H1 (cell line): ENCODE measurements at regions not wholly inside any gene's neighbourhood (a gene's known extent, or its start where the extent isn't known, plus 50 kb on each side); places are given as distances from the start of the nearest gene placed in this dataset.

Source experiments
- CTCF ChIA-PET: fragments of 300-600 bp; sonication (Branson Sonifier 250); formaldehyde crosslinking; loops from one replicate; lab custom pipeline; 2021; ENCODE audit not compliant: partially characterized antibody; lab: Charles Lee
- POLR2A ChIA-PET: fragments of 300-600 bp; sonication (Branson Sonifier 250); formaldehyde crosslinking; loops from one replicate; lab custom pipeline; 2021; ENCODE audit warnings: inconsistent platforms; ENCODE audit not compliant: partially characterized antibody; lab: Charles Lee
- DNase-seq, 2 experiments: peaks; one replicate each; pipeline versions ENCODE4 v3.0.0 to v3.0.0-alpha.2; 2010 to 2022; ENCODE audit warnings: low spot score in 2 of 2, low read depth in 1 of 2, mixed read lengths in 1 of 2
- FAIRE-seq: peaks from 2 replicates; lab custom pipeline; 2011; peaks lifted over from hg19 to GRCh38; lab: Jason Lieb, UNC
- H2AFZ ChIP-seq: 2 replicates; pipeline ENCODE4 v1.8.1; 2012; ENCODE audit warnings: low read length, inconsistent platforms
- H2AK5ac ChIP-seq: 2 replicates; pipeline ENCODE4 v1.6.1; 2013; ENCODE audit warnings: low read depth, low read length
- H2BK120ac ChIP-seq: replicated peaks from 2 replicates; pipeline ENCODE3; 2013; ENCODE audit warnings: low read depth, low read length, inconsistent platforms
- H2BK12ac ChIP-seq: 2 replicates; pipeline ENCODE4 v1.6.1; 2013; ENCODE audit warnings: low read depth, low read length
- H2BK15ac ChIP-seq: 2 replicates; pipeline ENCODE4 v1.6.1; 2013; ENCODE audit warnings: low read length
- H2BK20ac ChIP-seq: 2 replicates; pipeline ENCODE4 v1.6.1; 2013; ENCODE audit warnings: low read length
- H2BK5ac ChIP-seq: 2 replicates; pipeline ENCODE4 v1.6.1; 2013; ENCODE audit warnings: low read depth, low read length
- H3K14ac ChIP-seq: 2 replicates; pipeline ENCODE4 v1.6.1; 2013; ENCODE audit warnings: inconsistent platforms; ENCODE audit not compliant: insufficient read length
- H3K18ac ChIP-seq: 2 replicates; pipeline ENCODE4 v1.6.1; 2013; ENCODE audit warnings: low read length; ENCODE audit errors: extremely low read depth
- H3K23ac ChIP-seq: 2 replicates; pipeline ENCODE4 v1.6.1; 2013; ENCODE audit warnings: inconsistent platforms; ENCODE audit not compliant: insufficient read length
- H3K23me2 ChIP-seq: 2 replicates; pipeline ENCODE4 v1.6.1; 2013; ENCODE audit warnings: low read depth, low read length
- H3K27ac ChIP-seq: 2 replicates; pipeline ENCODE4 v1.6.1; 2011; ENCODE audit warnings: low read depth, low read length, inconsistent platforms
- H3K27me3 ChIP-seq, 4 experiments: replicated peaks in 1 of 4; 1 replicate in 1 of 4; 2 replicates in 3 of 4; pipeline versions ENCODE4 v1.6.1 to v1.8.1; 2011 to 2013; ENCODE audit warnings: low read length in 3 of 4, mild to moderate bottlenecking in 3 of 4, inconsistent platforms in 2 of 4, mixed read lengths in 2 of 4, moderate library complexity in 1 of 4; ENCODE audit not compliant: control insufficient read depth in 3 of 4, insufficient read depth in 3 of 4; ENCODE audit errors: extremely low read depth in 1 of 4
- H3K36me3 ChIP-seq, 4 experiments: 2 replicates each; pipeline versions ENCODE4 v1.6.1 to v1.8.1; 2011 to 2013; ENCODE audit warnings: mild to moderate bottlenecking in 4 of 4, low read length in 3 of 4, moderate library complexity in 2 of 4, control low read depth in 1 of 4, inconsistent platforms in 1 of 4; ENCODE audit not compliant: insufficient read depth in 4 of 4, control insufficient read depth in 2 of 4
- H3K4ac ChIP-seq: replicated peaks from 2 replicates; pipeline ENCODE3; 2013; ENCODE audit warnings: low read length, low read depth, mixed read lengths, inconsistent platforms; ENCODE audit not compliant: insufficient read length
- H3K4me1 ChIP-seq, 4 experiments: replicated peaks in 1 of 4; 1 replicate in 1 of 4; 2 replicates in 3 of 4; pipeline versions ENCODE4 v1.6.1 to v1.8.1; 2011 to 2013; ENCODE audit warnings: low read length in 3 of 4, inconsistent platforms in 2 of 4, mixed read lengths in 1 of 4; ENCODE audit not compliant: insufficient read depth in 4 of 4, control insufficient read depth in 3 of 4
- H3K4me2 ChIP-seq, 2 experiments: 2 replicates each; pipeline versions ENCODE4 v1.6.1 to v1.8.1; 2011 to 2013; ENCODE audit warnings: low read depth in 2 of 2, low read length in 2 of 2, control low read depth in 1 of 2, inconsistent platforms in 1 of 2, mild to moderate bottlenecking in 1 of 2; ENCODE audit not compliant: insufficient read depth in 1 of 2
- H3K4me3 ChIP-seq, 4 experiments: fragments of 200-600, 300-600 bp in 1 of 4; sonication (generic), shearing (Covaris generic), sonication (Bioruptor Twin) in 1 of 4; 2 replicates each; pipeline versions ENCODE4 v1.5.1 to v1.8.1; 2011 to 2016; ENCODE audit warnings: low read length in 4 of 4, low read depth in 3 of 4, control low read depth in 2 of 4, inconsistent platforms in 2 of 4, mild to moderate bottlenecking in 2 of 4, mixed read lengths in 1 of 4, moderate library complexity in 1 of 4; ENCODE audit not compliant: insufficient read depth in 2 of 4; ENCODE audit errors: extremely low read depth in 1 of 4
- H3K56ac ChIP-seq: replicated peaks from 2 replicates; pipeline ENCODE3; 2013; ENCODE audit warnings: low read depth, mild to moderate bottlenecking, mixed read lengths, low read length, inconsistent platforms; ENCODE audit not compliant: insufficient read length
- H3K79me1 ChIP-seq: 2 replicates; pipeline ENCODE4 v1.6.1; 2013; ENCODE audit warnings: low read depth, low read length, control low read depth
- H3K79me2 ChIP-seq, 2 experiments: 2 replicates each; pipeline versions ENCODE4 v1.6.1 to v1.8.1; 2012 to 2013; ENCODE audit warnings: low read length in 2 of 2, mild to moderate bottlenecking in 2 of 2, inconsistent platforms in 1 of 2; ENCODE audit not compliant: insufficient read depth in 2 of 2, control insufficient read depth in 1 of 2
- H3K9ac ChIP-seq, 4 experiments: replicated peaks in 1 of 4; 1 replicate in 1 of 4; 2 replicates in 3 of 4; pipeline versions ENCODE4 v1.6.1 to v1.8.1; 2011 to 2013; ENCODE audit warnings: low read depth in 3 of 4, low read length in 3 of 4, control low read depth in 2 of 4, mild to moderate bottlenecking in 2 of 4, moderate library complexity in 2 of 4, inconsistent platforms in 1 of 4; ENCODE audit errors: extremely low read depth in 1 of 4
- H3K9me3 ChIP-seq, 2 experiments: 2 replicates each; pipeline versions ENCODE4 v1.6.1 to v1.8.1; 2012 to 2013; ENCODE audit warnings: mild to moderate bottlenecking in 2 of 2, moderate library complexity in 2 of 2, control low read depth in 1 of 2, inconsistent platforms in 1 of 2, low read depth in 1 of 2, low read length in 1 of 2, mixed read lengths in 1 of 2; ENCODE audit not compliant: insufficient read depth in 2 of 2
- H4K20me1 ChIP-seq, 2 experiments: replicated peaks in 1 of 2; 2 replicates each; pipeline versions ENCODE3 to v1.8.1; 2011 to 2013; ENCODE audit warnings: inconsistent platforms in 2 of 2, low read length in 2 of 2, mild to moderate bottlenecking in 1 of 2; ENCODE audit not compliant: insufficient read depth in 2 of 2, control insufficient read depth in 1 of 2
- H4K5ac ChIP-seq: 2 replicates; pipeline ENCODE4 v1.6.1; 2013; ENCODE audit warnings: low read length, low read depth, mixed read lengths, inconsistent platforms; ENCODE audit not compliant: insufficient read length
- H4K8ac ChIP-seq: 2 replicates; pipeline ENCODE4 v1.8.0; 2013; ENCODE audit warnings: mild to moderate bottlenecking, moderate library complexity, low read length, inconsistent platforms; ENCODE audit not compliant: insufficient read depth; ENCODE audit errors: extremely low read depth
- H4K91ac ChIP-seq: replicated peaks from 2 replicates; pipeline ENCODE3; 2013; ENCODE audit warnings: low read length, mixed read lengths, inconsistent platforms; ENCODE audit not compliant: insufficient read length
- CBX8 ChIP-seq: fragments of 300-800, 300-1000 bp; sonication (generic); IDR thresholded peaks from 2 replicates; pipeline ENCODE4 v1.7.1; 2016; ENCODE audit warnings: low read depth, low read length, borderline replicate concordance
- CTBP2 ChIP-seq: IDR thresholded peaks from 2 replicates; pipeline ENCODE4 v1.7.0; 2011; ENCODE audit warnings: borderline replicate concordance, mild to moderate bottlenecking, moderate library complexity, mixed read lengths, low read length; ENCODE audit not compliant: insufficient read depth, insufficient read length
- GTF2F1 ChIP-seq: IDR thresholded peaks from 2 replicates; pipeline ENCODE4 v1.6.1; 2012; ENCODE audit warnings: low read depth, low read length, improper control_type of control experiment, borderline replicate concordance
- HDAC2 ChIP-seq, 2 experiments: fragments of 300-600 bp in 1 of 2; sonication (generic) in 1 of 2; IDR thresholded peaks; 2 replicates each; pipeline ENCODE4 v1.6.1; 2011 to 2012; ENCODE audit warnings: low read depth in 2 of 2, low read length in 2 of 2, mild to moderate bottlenecking in 2 of 2, moderate library complexity in 2 of 2, borderline replicate concordance in 1 of 2, inconsistent platforms in 1 of 2
- KDM1A ChIP-seq: fragments of 200-600, 300-600 bp; sonication (generic); IDR thresholded peaks from 2 replicates; pipeline ENCODE4 v1.7.1; 2016; ENCODE audit warnings: mild to moderate bottlenecking, low read length, borderline replicate concordance
- KDM4A ChIP-seq: IDR thresholded peaks from one replicate; pipeline ENCODE4 v1.7.1; 2012; ENCODE audit warnings: low read depth, mild to moderate bottlenecking, moderate library complexity, low read length, inconsistent platforms; ENCODE audit not compliant: severe bottlenecking
- POLR2A ChIP-seq, 2 experiments: IDR thresholded peaks; 1 replicate in 1 of 2; 2 replicates in 1 of 2; pipeline ENCODE4 v1.6.1; 2011; ENCODE audit warnings: low read depth in 2 of 2, low read length in 2 of 2, mild to moderate bottlenecking in 2 of 2; ENCODE audit errors: control extremely low read depth in 1 of 2
- RXRA ChIP-seq: IDR thresholded peaks from 2 replicates; pipeline ENCODE4 v1.6.1; 2011; ENCODE audit warnings: low read depth, mild to moderate bottlenecking, low read length, moderate library complexity; ENCODE audit not compliant: insufficient read depth
- SIRT6 ChIP-seq: IDR thresholded peaks from one replicate; pipeline ENCODE4 v1.7.1; 2012; ENCODE audit warnings: low read length, inconsistent platforms
- SUZ12 ChIP-seq: fragments of 200-600 bp; sonication (generic); IDR thresholded peaks from 2 replicates; pipeline ENCODE4 v1.6.1; 2012; ENCODE audit warnings: mild to moderate bottlenecking, inconsistent platforms, low read length, moderate library complexity, mixed read lengths
- TAF1 ChIP-seq: IDR thresholded peaks from 2 replicates; pipeline ENCODE4 v1.6.1; 2011; ENCODE audit warnings: mild to moderate bottlenecking, low read depth, low read length
- WGBS, 2 experiments: shearing (Covaris generic) in 1 of 2; methylation state at CpG; one replicate each; pipeline versions ENCODE4 v1.1.6 to v1.1.7; 2013 to 2015; ENCODE audit warnings: low lambda C conversion rate in 2 of 2, mixed read lengths in 2 of 2, inconsistent platforms in 1 of 2, low coverage in 1 of 2, missing lambda C conversion rate in 1 of 2; ENCODE audit not compliant: insufficient replicate concordance in 2 of 2, insufficient coverage in 1 of 2, insufficient read length in 1 of 2; ENCODE audit errors: extremely low coverage in 1 of 2, missing lambda C conversion rate in 1 of 2; 5-methylcytosine and 5-hydroxymethylcytosine counted together

GRCh38 chr2:120791962-120792297, 56.3 kb downstream of the GLI2 start:
- H3K27me3 ChIP-seq: no peaks in the 10 kb centered on the region
- FAIRE-seq (no peak), DNase-seq (no peak)
- peak overlapping the region; percentile 30; the same call in 1 of the 2 replicates for H2BK12ac ChIP-seq
- H2BK120ac ChIP-seq: no peak overlapping the region
- peak overlapping the region; percentile 79 for H3K4ac ChIP-seq
- peak overlapping the region; percentile 78 for H2AK5ac ChIP-seq
- no peak overlapping the region for H4K8ac ChIP-seq
- peak overlapping the region in 1 of 2 experiments; percentile 7; a peak in 1 of 4 replicates for H3K4me2 ChIP-seq
- peak overlapping the region; percentile 88; the same call in 1 of the 2 replicates for H3K18ac ChIP-seq
- ChIA-PET CTCF (interaction anchor here (0.9 to 1.2 kb wide), 2 partner anchors 9 to 167 kb away, joined by 3 read pairs; no protein-coding TSS in a partner anchor), POLR2A (no interaction called here)
- H3K23ac ChIP-seq: no peak overlapping the region
- H4K91ac ChIP-seq: peak overlapping the region; percentile 87
- H2BK5ac ChIP-seq: peak overlapping the region; percentile 63
- no peak overlapping the region for H3K56ac ChIP-seq
- no peaks in the 10 kb centered on the region for H3K36me3 ChIP-seq
- H3K23me2 ChIP-seq: no peaks in the 10 kb centered on the region
- H2BK15ac ChIP-seq: peak overlapping the region; percentile 36; the same call in 1 of the 2 replicates
- WGBS, 2 experiments: 83% methylated on average over 10 of the region's 11 CpGs; no CpG with 5 or more reads in 1 of the 2 experiments
- H3K4me1 ChIP-seq: peaks cover 12 to 53% (median 36%) of the 10 kb centered on the region in 4 experiments
- TF ChIP-seq POLR2A (IDR thresholded peaks at IDR 0.05; ENCODE audit: control extremely low read depth in 1 of 2, low read depth in 2 of 2, low read length in 2 of 2) (no peak), SUZ12 (no peak), CBX8 (no peak), KDM4A (no peak), CTBP2 (no peak), RXRA (no peak), TAF1 (no peak), GTF2F1 (no peak), HDAC2 (IDR thresholded peaks at IDR 0.05; ENCODE audit: borderline replicate concordance in 1 of 2, low read depth in 2 of 2, low read length in 2 of 2) (no peak), KDM1A (no peak), SIRT6 (no peak)
- TF ChIP-seq, all 59 proteins: peak for 0
- peaks cover under 1 to 82% of the 10 kb centered on the region in 2 experiments; a peak in 3 of 4 replicates for H3K79me2 ChIP-seq
- no peak overlapping the region for H2AFZ ChIP-seq
- H3K27ac ChIP-seq: no peak overlapping the region
- peaks cover 19% of the 10 kb centered on the region for H3K79me1 ChIP-seq
- no peaks in the 10 kb centered on the region for H3K9me3 ChIP-seq
- no peak overlapping the region for H4K5ac ChIP-seq
- H3K9ac ChIP-seq: no peak overlapping the region
- H3K14ac ChIP-seq: no peak overlapping the region
- H4K20me1 ChIP-seq: peaks cover 14 to 20% of the 10 kb centered on the region in 2 experiments
- H2BK20ac ChIP-seq: no peak overlapping the region; the same call in none of the 2 replicates
- no peak overlapping the region for H3K4me3 ChIP-seq
